Calu3 (cell line): ENCODE measurements at regions not wholly inside any gene's neighbourhood (a gene's known extent, or its start where the extent isn't known, plus 50 kb on each side); places are given as distances from the start of the nearest gene placed in this dataset.
"Not testable (repeated sequence)": the region's sequence is repeated elsewhere in the genome, so short reads cannot be mapped to it uniquely, and the experiment has no call there.

Experiments used
- BruUV-seq: library from RNA; stranded (reverse); fragments of 400-500 nt; replicated peaks from 2 replicates; lab custom pipeline; 2021; lab: Mats Ljungman, UMichigan
- CTCF ChIA-PET: fragments of 300-600 bp; sonication (Branson Sonifier 250); formaldehyde crosslinking; loops from one replicate; lab custom pipeline; 2022; ENCODE audit warnings: antibody characterized with exemption; lab: Charles Lee
- DNase-seq: peaks from one replicate; pipeline ENCODE4 v3.0.0; 2022
- H3K27ac Mint-ChIP-seq: one replicate; pipeline ENCODE4 v1.8.0; 2022; ENCODE audit warnings: mixed read lengths; ENCODE audit not compliant: unreplicated experiment
- H3K27me3 Mint-ChIP-seq: one replicate; pipeline ENCODE4 v1.8.0; 2022; ENCODE audit warnings: mixed read lengths; ENCODE audit not compliant: unreplicated experiment
- H3K36me3 Mint-ChIP-seq: one replicate; pipeline ENCODE4 v1.8.0; 2022; ENCODE audit warnings: mild to moderate bottlenecking, moderate library complexity, mixed read lengths; ENCODE audit not compliant: insufficient read depth, unreplicated experiment
- H3K4me1 Mint-ChIP-seq: one replicate; pipeline ENCODE4 v1.8.0; 2022; ENCODE audit warnings: mild to moderate bottlenecking, low read depth, mixed read lengths; ENCODE audit not compliant: unreplicated experiment
- H3K4me3 Mint-ChIP-seq: one replicate; pipeline ENCODE4 v1.8.0; 2022; ENCODE audit warnings: mild to moderate bottlenecking, low read depth, moderate library complexity, mixed read lengths; ENCODE audit not compliant: unreplicated experiment
- H3K9me3 Mint-ChIP-seq: one replicate; pipeline ENCODE4 v1.8.0; 2022; ENCODE audit warnings: low read depth, mixed read lengths; ENCODE audit not compliant: unreplicated experiment
- intact Hi-C: fragments of 100-400 bp; cut with micrococcal nuclease; formaldehyde crosslinking; loops from one replicate; pipeline ENCODE4 v1.10.0; 2022; ENCODE audit not compliant: unreplicated experiment

DNA sequence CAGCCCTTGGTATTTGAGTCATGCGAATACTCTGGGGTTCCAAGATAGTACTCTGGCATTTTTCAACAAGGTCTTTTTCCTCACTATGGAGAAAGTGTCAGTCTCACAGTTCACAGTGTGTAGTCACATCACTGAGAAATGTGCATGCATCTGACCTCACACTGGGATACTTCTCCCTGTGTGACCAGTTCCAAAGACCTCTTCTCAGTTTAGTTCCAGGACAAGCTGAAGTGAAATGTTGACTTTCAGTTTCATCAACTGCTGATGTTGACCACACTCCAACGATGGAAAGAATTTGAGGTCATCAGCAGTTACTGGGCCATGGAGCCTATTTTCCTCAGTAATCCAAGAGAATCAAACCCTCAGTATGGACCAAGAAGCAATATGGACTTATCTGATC, 55.1 kb upstream of the SOX11 start:
- H3K36me3 Mint-ChIP-seq, H3K4me1 Mint-ChIP-seq, H3K27ac Mint-ChIP-seq, BruUV-seq, H3K4me3 Mint-ChIP-seq, H3K9me3 Mint-ChIP-seq, CTCF ChIA-PET, H3K27me3 Mint-ChIP-seq, DNase-seq, intact Hi-C loops: not testable (repeated sequence)
